Parathyroid adenoma (tissue), 2 donors: ENCODE measurements at regions not wholly inside any gene's neighbourhood (a gene's known extent, or its start where the extent isn't known, plus 50 kb on each side); places are given as distances from the start of the nearest gene placed in this dataset.

ENCODE experiments used
- H2AFZ ChIP-seq: fragments of 300-600 bp; sonication (generic); one replicate; pipeline ENCODE4 v1.7.0; 2017; ENCODE audit warnings: antibody characterized with exemption, mild to moderate bottlenecking
- H3K27ac ChIP-seq: fragments of 300-600 bp; sonication (generic); one replicate; pipeline ENCODE4 v1.7.0; 2017
- H3K27me3 ChIP-seq: fragments of 300-600 bp; sonication (generic); one replicate; pipeline ENCODE4 v1.7.0; 2017; ENCODE audit warnings: low read length; ENCODE audit not compliant: control insufficient read depth, insufficient read depth
- H3K36me3 ChIP-seq: fragments of 300-600 bp; sonication (generic); one replicate; pipeline ENCODE4 v1.7.0; 2017; ENCODE audit warnings: low read length; ENCODE audit not compliant: control insufficient read depth, insufficient read depth
- H3K4me1 ChIP-seq: fragments of 300-600 bp; sonication (generic); one replicate; pipeline ENCODE4 v1.7.0; 2017; ENCODE audit warnings: control low read depth
- H3K4me2 ChIP-seq: fragments of 300-600 bp; sonication (generic); one replicate; pipeline ENCODE4 v1.7.0; 2017; ENCODE audit warnings: low read length
- H3K4me3 ChIP-seq: fragments of 300-600 bp; sonication (generic); one replicate; pipeline ENCODE4 v1.7.0; 2017; ENCODE audit warnings: low read depth, low read length
- H3K79me2 ChIP-seq: fragments of 300-600 bp; sonication (generic); one replicate; pipeline ENCODE4 v1.7.0; 2017; ENCODE audit warnings: control low read depth
- H3K9ac ChIP-seq: fragments of 300-600 bp; sonication (generic); one replicate; pipeline ENCODE4 v1.7.0; 2017; ENCODE audit warnings: mild to moderate bottlenecking
- H3K9me3 ChIP-seq: fragments of 300-600 bp; sonication (generic); one replicate; pipeline ENCODE4 v1.7.0; 2017; ENCODE audit warnings: low read length; ENCODE audit not compliant: control insufficient read depth
- CTCF ChIP-seq: fragments of 300-600 bp; sonication (generic); IDR thresholded peaks from one replicate; pipeline ENCODE4 v1.7.0; 2017; ENCODE audit warnings: antibody characterized with exemption, mild to moderate bottlenecking
- donor health status: primary hyperparathyroidism.

- Histone ChIP-seq H3K9me3 (no peaks in the 10 kb centered on the region), H3K4me3 (no peak overlapping the region), H3K27ac (no peak overlapping the region), H2AFZ (no peak overlapping the region), H3K36me3 (no peaks in the 10 kb centered on the region), H3K9ac (no peak overlapping the region), H3K79me2 (no peaks in the 10 kb centered on the region), H3K4me2 (no peak overlapping the region), H3K4me1 (no peaks in the 10 kb centered on the region), H3K27me3 (no peaks in the 10 kb centered on the region)
- no peak for TF ChIP-seq CTCF
These were observed 167.8 kb downstream of the KATNIP start for GRCh38 chr16:27717726-27718125.

GRCh38 chr16:27718201-27719105 lies 168.5 kb downstream of the KATNIP start:
- H3K9me3 ChIP-seq = no peaks in the 10 kb centered on the region
- H3K79me2 ChIP-seq = no peaks in the 10 kb centered on the region
- no peak overlapping the region for H3K9ac ChIP-seq
- no peak overlapping the region for H3K4me2 ChIP-seq
- H3K27me3 ChIP-seq = no peaks in the 10 kb centered on the region
- H3K4me1 ChIP-seq = no peaks in the 10 kb centered on the region
- no peak overlapping the region for H3K4me3 ChIP-seq
- no peak overlapping the region for H3K27ac ChIP-seq
- no peak for TF ChIP-seq CTCF
- H3K36me3 ChIP-seq = no peaks in the 10 kb centered on the region
- no peak overlapping the region for H2AFZ ChIP-seq

GRCh38 chr16:27719106-27719445 lies 169.1 kb downstream of the KATNIP start:
- Histone ChIP-seq H3K27me3 (no peaks in the 10 kb centered on the region), H3K9me3 (no peaks in the 10 kb centered on the region), H3K9ac (no peak overlapping the region), H3K4me2 (no peak overlapping the region), H3K79me2 (no peaks in the 10 kb centered on the region), H3K36me3 (no peaks in the 10 kb centered on the region), H3K27ac (no peak overlapping the region), H3K4me1 (peaks cover 3% of the 10 kb centered on the region), H3K4me3 (no peak overlapping the region), H2AFZ (no peak overlapping the region)
- no peak for TF ChIP-seq CTCF

GRCh38 chr16:27720731-27721530 lies 171.0 kb downstream of the KATNIP start:
- H3K4me2 ChIP-seq = no peak overlapping the region
- no peak overlapping the region for H2AFZ ChIP-seq
- no peaks in the 10 kb centered on the region for H3K36me3 ChIP-seq
- H3K27me3 ChIP-seq = no peaks in the 10 kb centered on the region
- H3K27ac ChIP-seq = no peak overlapping the region
- peaks cover 10% of the 10 kb centered on the region for H3K4me1 ChIP-seq
- no peak overlapping the region for H3K9ac ChIP-seq
- no peak overlapping the region for H3K4me3 ChIP-seq
- TF ChIP-seq CTCF = no peak
- H3K79me2 ChIP-seq = no peaks in the 10 kb centered on the region
- no peaks in the 10 kb centered on the region for H3K9me3 ChIP-seq
